B cell (primary cell): ENCODE measurements at regions not wholly inside any gene's neighbourhood (a gene's known extent, or its start where the extent isn't known, plus 50 kb on each side); places are given as distances from the start of the nearest gene placed in this dataset.

Experiments used
- ATAC-seq: fragments of 200-7000 bp; cut with Tn5 transposase; one replicate; pipeline ENCODE4 v1.10.0; 2021; ENCODE audit warnings: low read depth, mild to moderate bottlenecking, moderate number of reproducible peaks, moderate library complexity
- CTCF ChIA-PET: fragments of 350-600 bp; sonication (Branson Sonifier 250); formaldehyde crosslinking; loops from one replicate; lab custom pipeline; 2021; ENCODE audit warnings: antibody characterized with exemption, inconsistent platforms; lab: Charles Lee
- POLR2A ChIA-PET: fragments of 350-600 bp; sonication (Branson Sonifier 250); formaldehyde crosslinking; loops from one replicate; lab custom pipeline; 2021; ENCODE audit warnings: antibody characterized with exemption; lab: Charles Lee
- DNase-seq: peaks from one replicate; pipeline ENCODE4 v3.0.0; 2013
- H2AFZ ChIP-seq: 2 replicates; pipeline ENCODE4 v1.6.1; 2012; ENCODE audit warnings: mild to moderate bottlenecking, low read depth, low read length; ENCODE audit not compliant: insufficient read depth, poor library complexity, severe bottlenecking
- H3K27ac ChIP-seq, 2 donors: 1 replicate in 1 of 2; 2 replicates in 1 of 2; pipeline ENCODE4 v1.5.1; 2012 to 2013; ENCODE audit warnings: low read length in 2 of 2, mild to moderate bottlenecking in 2 of 2, moderate library complexity in 1 of 2
- H3K27me3 ChIP-seq, 4 experiments: fragments of 200-600 bp in 1 of 4; sonication (generic) in 1 of 4; replicated peaks in 1 of 4; 1 replicate in 2 of 4; 2 replicates in 2 of 4; pipeline versions ENCODE4 v1.6.1 to v1.7.0; 2013 to 2016; ENCODE audit warnings: low read length in 3 of 4, mild to moderate bottlenecking in 2 of 4, mixed read lengths in 1 of 4, moderate library complexity in 1 of 4; ENCODE audit not compliant: insufficient read depth in 4 of 4, control insufficient read depth in 3 of 4; ENCODE audit errors: control extremely low read depth in 1 of 4
- H3K36me3 ChIP-seq, 2 experiments: replicated peaks in 1 of 2; 1 replicate in 1 of 2; 2 replicates in 1 of 2; pipeline versions ENCODE4 v1.6.1 to v1.7.1; 2013; ENCODE audit warnings: low read length in 1 of 2; ENCODE audit not compliant: insufficient read depth in 2 of 2, control insufficient read depth in 1 of 2; ENCODE audit errors: control extremely low read depth in 1 of 2, extremely low read depth in 1 of 2
- H3K4me1 ChIP-seq, 2 donors: fragments of 200-600 bp in 1 of 2; sonication (generic) in 1 of 2; 1 replicate in 1 of 2; 2 replicates in 1 of 2; pipeline versions ENCODE4 v1.5.1 to v1.6.1; 2013 to 2017; ENCODE audit warnings: low read length in 2 of 2; ENCODE audit not compliant: control insufficient read depth in 2 of 2, insufficient read depth in 2 of 2
- H3K4me2 ChIP-seq: replicated peaks from 2 replicates; pipeline ENCODE3; 2012; ENCODE audit warnings: mild to moderate bottlenecking, low read depth, low read length; ENCODE audit not compliant: poor library complexity, severe bottlenecking
- H3K4me3 ChIP-seq, 5 experiments: fragments of 200-600 bp in 1 of 5; sonication (generic) in 1 of 5; 1 replicate in 3 of 5; 2 replicates in 2 of 5; pipeline versions ENCODE4 v1.5.1 to v1.7.0; 2011 to 2016; ENCODE audit warnings: low read length in 4 of 5, mild to moderate bottlenecking in 4 of 5, low read depth in 2 of 5, control low read depth in 1 of 5, moderate library complexity in 1 of 5; ENCODE audit not compliant: insufficient read depth in 1 of 5; ENCODE audit errors: control extremely low read depth in 1 of 5, extremely low read depth in 1 of 5
- H3K79me2 ChIP-seq: fragments of 200-600 bp; sonication (generic); one replicate; pipeline ENCODE4 v1.6.0; 2016; ENCODE audit warnings: low read length; ENCODE audit not compliant: control insufficient read depth, insufficient read depth
- H3K9ac ChIP-seq: fragments of 200-600 bp; sonication (generic); 2 replicates; pipeline ENCODE4 v1.6.1; 2017; ENCODE audit warnings: mild to moderate bottlenecking, low read length, moderate library complexity
- H3K9me3 ChIP-seq, 3 donors: one replicate each; pipeline versions ENCODE4 v1.6.1 to v1.7.1; 2013; ENCODE audit warnings: low read length in 2 of 3; ENCODE audit not compliant: control insufficient read depth in 2 of 3, insufficient read depth in 1 of 3; ENCODE audit errors: control extremely low read depth in 1 of 3
- H4K20me1 ChIP-seq: 2 replicates; pipeline ENCODE4 v1.6.0; 2012; ENCODE audit warnings: mild to moderate bottlenecking, low read length; ENCODE audit not compliant: insufficient read depth, control insufficient read depth, poor library complexity, severe bottlenecking
- H3K27ac Mint-ChIP-seq: one replicate; pipeline ENCODE4 v1.8.0; 2021; ENCODE audit warnings: mixed read lengths
- H3K27me3 Mint-ChIP-seq: one replicate; pipeline ENCODE4 v1.8.0; 2021; ENCODE audit warnings: mixed read lengths
- H3K4me1 Mint-ChIP-seq: one replicate; pipeline ENCODE4 v1.8.0; 2021; ENCODE audit warnings: mixed read lengths
- H3K4me3 Mint-ChIP-seq: one replicate; pipeline ENCODE4 v1.8.0; 2021; ENCODE audit warnings: mixed read lengths
- H3K9me3 Mint-ChIP-seq: one replicate; pipeline ENCODE4 v1.8.0; 2022; ENCODE audit warnings: mixed read lengths; ENCODE audit not compliant: insufficient read depth
- CTCF ChIP-seq: fragments of 200-600 bp; IDR thresholded peaks from one replicate; pipeline ENCODE4 v1.8.0; 2022; ENCODE audit warnings: antibody characterized with exemption, mild to moderate bottlenecking
- EZH2 ChIP-seq: IDR thresholded peaks from 2 replicates; pipeline ENCODE4 v1.6.1; 2012; ENCODE audit warnings: borderline replicate concordance, low read depth, mild to moderate bottlenecking, moderate library complexity, low read length; ENCODE audit not compliant: insufficient read depth, poor library complexity, severe bottlenecking
- WGBS: methylation state at CpG from one replicate; pipeline ENCODE4 v1.1.5; 2013; ENCODE audit warnings: missing lambda C conversion rate; ENCODE audit not compliant: insufficient coverage; 5-methylcytosine and 5-hydroxymethylcytosine counted together
- intact Hi-C: fragments of 100-400 bp; cut with micrococcal nuclease; formaldehyde crosslinking; loops from one replicate; pipeline ENCODE4 v1.10.0; 2022

GRCh38 chr1:96104906-96105305 lies 616.7 kb upstream of the PTBP2 start:
- H3K27ac Mint-ChIP-seq = no peak overlapping the region
- no peak for ATAC-seq
- H3K9me3 Mint-ChIP-seq = peaks cover 2% of the 10 kb centered on the region
- Histone ChIP-seq H3K27ac (no peak overlapping the region), H2AFZ (no peak overlapping the region), H3K27me3 (no peaks in the 10 kb centered on the region), H3K4me2 (no peak overlapping the region), H4K20me1 (no peaks in the 10 kb centered on the region), H3K36me3 (no peaks in the 10 kb centered on the region), H3K4me1 (no peaks in the 10 kb centered on the region), H3K9ac (no peak overlapping the region), H3K4me3 (no peak overlapping the region), H3K79me2 (no peaks in the 10 kb centered on the region), H3K9me3 (no peaks in the 10 kb centered on the region)
- intact Hi-C loops = no loop called here
- H3K4me1 Mint-ChIP-seq = no peaks in the 10 kb centered on the region
- TF ChIP-seq CTCF (no peak), EZH2 (no peak)
- ChIA-PET CTCF (no interaction called here), POLR2A (no interaction called here)
- DNase-seq = no peak
- WGBS = no CpG with 5 or more reads among the region's 3 CpGs
- H3K27me3 Mint-ChIP-seq = no peaks in the 10 kb centered on the region
- H3K4me3 Mint-ChIP-seq = no peak overlapping the region

GRCh38 chr1:96116731-96117130 lies 604.9 kb upstream of the PTBP2 start:
- H3K9me3 Mint-ChIP-seq = peaks cover 3% of the 10 kb centered on the region
- Histone ChIP-seq H3K36me3 (no peaks in the 10 kb centered on the region), H3K4me3 (no peak overlapping the region), H3K9me3 (no peaks in the 10 kb centered on the region), H4K20me1 (no peaks in the 10 kb centered on the region), H3K79me2 (no peaks in the 10 kb centered on the region), H3K9ac (no peak overlapping the region), H3K4me1 (no peaks in the 10 kb centered on the region), H3K27me3 (no peaks in the 10 kb centered on the region), H3K4me2 (no peak overlapping the region), H3K27ac (no peak overlapping the region), H2AFZ (no peak overlapping the region)
- DNase-seq = no peak
- no peaks in the 10 kb centered on the region for H3K4me1 Mint-ChIP-seq
- intact Hi-C loops = no loop called here
- POLR2A ChIA-PET = no interaction called here
- WGBS = 83% methylated on average over 3 of the region's 6 CpGs
- CTCF ChIA-PET = no interaction called here
- H3K27me3 Mint-ChIP-seq = no peaks in the 10 kb centered on the region
- H3K4me3 Mint-ChIP-seq = no peak overlapping the region
- H3K27ac Mint-ChIP-seq = no peak overlapping the region
- no peak for ATAC-seq
- TF ChIP-seq CTCF = no peak
- TF ChIP-seq EZH2 = no peak
